Endothelial cell of umbilical vein (primary cell): ENCODE measurements at regions not wholly inside any gene's neighbourhood (a gene's known extent, or its start where the extent isn't known, plus 50 kb on each side); places are given as distances from the start of the nearest gene placed in this dataset.

Source experiments
- BruUV-seq: library from RNA; stranded (reverse); fragments of 400-500 nt; replicated peaks from 2 replicates; lab custom pipeline; 2021; lab: Mats Ljungman, UMichigan
- CTCF ChIA-PET: fragments of 300-600, 350-600 bp; sonication (Branson Sonifier 250); formaldehyde crosslinking; loops from one replicate; lab custom pipeline; 2021; ENCODE audit warnings: antibody characterized with exemption, inconsistent platforms; lab: Charles Lee
- POLR2A ChIA-PET: fragments of 300-600, 350-600 bp; sonication (Branson Sonifier 250); formaldehyde crosslinking; loops from one replicate; lab custom pipeline; 2021; ENCODE audit warnings: antibody characterized with exemption, inconsistent platforms; lab: Charles Lee
- DNase-seq: peaks from one replicate; pipeline ENCODE4 v3.0.0-alpha.2; 2011; ENCODE audit warnings: low read depth, low spot score
- FAIRE-seq: peaks from 2 replicates; lab custom pipeline; 2011; peaks lifted over from hg19 to GRCh38; lab: Jason Lieb, UNC
- H2AFZ ChIP-seq: 2 replicates; pipeline ENCODE4 v1.6.0; 2012; ENCODE audit warnings: low read depth, low read length, control low read depth, inconsistent platforms
- H3K27ac ChIP-seq: 2 replicates; pipeline ENCODE4 v1.5.1; 2011; ENCODE audit warnings: low read depth, mild to moderate bottlenecking, control low read depth, low read length, moderate library complexity; ENCODE audit not compliant: insufficient read depth
- H3K27me3 ChIP-seq, 2 experiments: 2 replicates each; pipeline versions ENCODE4 v1.6.0 to v1.6.1; 2011; ENCODE audit warnings: low read length in 2 of 2, mixed read lengths in 1 of 2; ENCODE audit not compliant: control insufficient read depth in 2 of 2, insufficient read depth in 2 of 2
- H3K36me3 ChIP-seq, 2 experiments: 2 replicates in 1 of 2; 3 replicates in 1 of 2; pipeline ENCODE4 v1.5.1; 2011; ENCODE audit warnings: low read length in 2 of 2, mild to moderate bottlenecking in 1 of 2, moderate library complexity in 1 of 2; ENCODE audit not compliant: control insufficient read depth in 2 of 2, insufficient read depth in 2 of 2; ENCODE audit errors: extremely low read depth in 1 of 2
- H3K4me1 ChIP-seq: 3 replicates; pipeline ENCODE4 v1.5.1; 2011; ENCODE audit warnings: mild to moderate bottlenecking, low read length; ENCODE audit not compliant: control insufficient read depth, insufficient read depth; ENCODE audit errors: extremely low read depth
- H3K4me2 ChIP-seq: 2 replicates; pipeline ENCODE4 v1.6.1; 2011; ENCODE audit warnings: low read length, control low read depth, mixed read lengths; ENCODE audit not compliant: insufficient read depth
- H3K4me3 ChIP-seq, 3 experiments: fragments of 200-600 bp in 1 of 3; sonication (generic), shearing (Covaris generic) in 1 of 3; replicated peaks in 1 of 3; 2 replicates each; pipeline ENCODE4 v1.5.1; 2011 to 2016; ENCODE audit warnings: control low read depth in 3 of 3, low read length in 3 of 3, mild to moderate bottlenecking in 2 of 3, inconsistent platforms in 1 of 3, low read depth in 1 of 3, moderate library complexity in 1 of 3; ENCODE audit not compliant: insufficient read depth in 1 of 3
- H3K79me2 ChIP-seq: 2 replicates; pipeline ENCODE4 v1.6.0; 2012; ENCODE audit warnings: low read length, inconsistent platforms; ENCODE audit not compliant: control insufficient read depth, insufficient read depth
- H3K9ac ChIP-seq: replicated peaks from 2 replicates; pipeline ENCODE3; 2011; ENCODE audit warnings: low read length, control low read depth; ENCODE audit not compliant: insufficient read depth; ENCODE audit errors: extremely low read depth
- H3K9me1 ChIP-seq: replicated peaks from 3 replicates; pipeline ENCODE4 v1.6.0; 2011; ENCODE audit warnings: mild to moderate bottlenecking, low read length; ENCODE audit not compliant: control insufficient read depth, insufficient read depth; ENCODE audit errors: extremely low read depth
- H3K9me3 ChIP-seq: replicated peaks from 2 replicates; pipeline ENCODE4 v1.5.1; 2012; ENCODE audit warnings: low read length, inconsistent platforms; ENCODE audit not compliant: control insufficient read depth, insufficient read depth
- H4K20me1 ChIP-seq: replicated peaks from 2 replicates; pipeline ENCODE3; 2011; ENCODE audit warnings: mild to moderate bottlenecking, low read length; ENCODE audit not compliant: control insufficient read depth, insufficient read depth; ENCODE audit errors: extremely low read depth
- EZH2 ChIP-seq: IDR thresholded peaks from 2 replicates; pipeline ENCODE4 v1.6.1; 2012; ENCODE audit warnings: borderline replicate concordance, low read depth, mild to moderate bottlenecking, moderate library complexity, low read length, inconsistent platforms; ENCODE audit not compliant: severe bottlenecking
- FOS ChIP-seq: IDR thresholded peaks from 2 replicates; pipeline ENCODE4 v1.6.1; 2011; ENCODE audit warnings: mild to moderate bottlenecking, low read length, moderate library complexity, borderline replicate concordance; ENCODE audit not compliant: insufficient read depth
- GATA2 ChIP-seq: IDR thresholded peaks from 2 replicates; pipeline ENCODE4 v1.7.0; 2011; ENCODE audit warnings: low read depth, mild to moderate bottlenecking, moderate library complexity, mixed read lengths, low read length; ENCODE audit not compliant: insufficient read length, insufficient read depth
- JUN ChIP-seq: IDR thresholded peaks from 2 replicates; pipeline ENCODE4 v1.6.1; 2011; ENCODE audit warnings: borderline replicate concordance, low read depth; ENCODE audit not compliant: insufficient read length, insufficient read depth
- MYC ChIP-seq: IDR thresholded peaks from one replicate; pipeline ENCODE4 v1.6.1; 2011; ENCODE audit warnings: mild to moderate bottlenecking, low read depth, low read length
- POLR2A ChIP-seq: IDR thresholded peaks from 2 replicates; pipeline ENCODE4 v1.6.1; 2012; ENCODE audit warnings: low read depth, mild to moderate bottlenecking, control low read depth, low read length
- dilution Hi-C: fragments of 300-500 bp; cut with MboI; formaldehyde crosslinking; loops from one replicate; pipeline ENCODE4 v1.15.0; 2019; ENCODE audit warnings: low sequenced_read_pairs; ENCODE audit not compliant: extremely low pct_ligation_motif_present
- intact Hi-C: fragments of 100-400 bp; cut with micrococcal nuclease; formaldehyde crosslinking; loops from one replicate; pipeline ENCODE4 v1.10.0; 2022
- TF ChIP-seq, protein P1 (sequence below), 2 donors: IDR thresholded peaks; 1 replicate in 1 of 2; 2 replicates in 1 of 2; pipeline ENCODE4 v1.5.1; 2011; ENCODE audit warnings: low read length in 2 of 2, mild to moderate bottlenecking in 2 of 2, moderate library complexity in 2 of 2, control low read depth in 1 of 2, inconsistent platforms in 1 of 2, low read depth in 1 of 2; ENCODE audit not compliant: insufficient read depth in 1 of 2; ENCODE audit errors: extremely low read depth in 1 of 2

DNA sequence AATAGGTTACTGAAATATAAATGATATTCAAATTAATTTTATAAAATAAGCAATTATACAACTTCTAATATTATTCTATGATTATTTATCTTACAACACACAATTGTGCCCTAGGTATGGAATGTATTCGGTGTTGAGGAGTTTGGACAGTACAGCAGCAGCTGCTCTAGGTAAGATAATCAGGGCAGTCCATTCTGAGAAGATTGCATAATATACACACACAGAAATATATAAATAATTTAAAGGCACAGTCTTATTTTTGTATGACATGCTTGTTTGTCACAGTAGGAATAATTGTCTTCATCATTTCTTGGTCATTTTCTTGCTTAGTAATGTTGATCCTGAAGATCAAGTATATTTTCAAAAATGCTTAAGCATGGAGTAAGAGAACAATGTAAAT is 849.4 kb upstream of the MIR17HG start:
- dilution Hi-C loops (no loop called here), intact Hi-C loops (no loop called here)
- Histone ChIP-seq H3K9me3 (peaks cover 2% of the 10 kb centered on the region), H3K9ac (no peak overlapping the region), H3K79me2 (no peaks in the 10 kb centered on the region), H3K27ac (no peak overlapping the region), H3K36me3 (no peaks in the 10 kb centered on the region), H4K20me1 (no peaks in the 10 kb centered on the region), H3K4me1 (no peaks in the 10 kb centered on the region), H3K27me3 (no peaks in the 10 kb centered on the region), H3K4me2 (no peak overlapping the region), H3K4me3 (no peak overlapping the region), H3K9me1 (no peaks in the 10 kb centered on the region), H2AFZ (no peak overlapping the region)
- BruUV-seq = no TSS peak
- no peak for TF ChIP-seq MYC
- no peak for TF ChIP-seq FOS
- no peak for TF ChIP-seq EZH2
- no peak for TF ChIP-seq JUN
- TF ChIP-seq POLR2A = no peak
- no peak for TF ChIP-seq GATA2
- TF ChIP-seq, protein P1, sequence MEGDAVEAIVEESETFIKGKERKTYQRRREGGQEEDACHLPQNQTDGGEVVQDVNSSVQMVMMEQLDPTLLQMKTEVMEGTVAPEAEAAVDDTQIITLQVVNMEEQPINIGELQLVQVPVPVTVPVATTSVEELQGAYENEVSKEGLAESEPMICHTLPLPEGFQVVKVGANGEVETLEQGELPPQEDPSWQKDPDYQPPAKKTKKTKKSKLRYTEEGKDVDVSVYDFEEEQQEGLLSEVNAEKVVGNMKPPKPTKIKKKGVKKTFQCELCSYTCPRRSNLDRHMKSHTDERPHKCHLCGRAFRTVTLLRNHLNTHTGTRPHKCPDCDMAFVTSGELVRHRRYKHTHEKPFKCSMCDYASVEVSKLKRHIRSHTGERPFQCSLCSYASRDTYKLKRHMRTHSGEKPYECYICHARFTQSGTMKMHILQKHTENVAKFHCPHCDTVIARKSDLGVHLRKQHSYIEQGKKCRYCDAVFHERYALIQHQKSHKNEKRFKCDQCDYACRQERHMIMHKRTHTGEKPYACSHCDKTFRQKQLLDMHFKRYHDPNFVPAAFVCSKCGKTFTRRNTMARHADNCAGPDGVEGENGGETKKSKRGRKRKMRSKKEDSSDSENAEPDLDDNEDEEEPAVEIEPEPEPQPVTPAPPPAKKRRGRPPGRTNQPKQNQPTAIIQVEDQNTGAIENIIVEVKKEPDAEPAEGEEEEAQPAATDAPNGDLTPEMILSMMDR (IDR thresholded peaks at IDR 0.05; ENCODE audit: extremely low read depth in 1 of 2, insufficient read depth in 1 of 2, low read depth in 1 of 2, low read length in 2 of 2) = no peak
- DNase-seq (no peak), FAIRE-seq (no peak)
- ChIA-PET CTCF (no interaction called here), POLR2A (no interaction called here)

DNA sequence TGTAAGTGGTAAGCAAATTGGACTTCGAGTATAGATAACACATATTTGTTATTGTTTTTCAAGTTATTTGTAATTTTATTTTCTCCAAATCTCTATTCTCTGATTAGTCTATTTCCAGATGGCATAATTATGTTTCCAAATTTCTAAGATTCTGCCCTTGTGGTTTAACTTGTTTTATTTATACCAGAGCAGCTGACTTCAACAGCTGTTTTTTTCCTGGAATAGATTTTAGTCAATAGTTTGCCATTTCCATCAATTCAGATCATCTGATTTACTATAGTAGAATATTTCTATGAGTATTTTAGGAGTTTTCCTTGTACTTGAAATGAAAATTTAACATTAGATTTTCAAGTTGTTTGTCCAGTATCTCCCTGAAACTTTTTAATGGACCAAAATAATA is 848.7 kb upstream of the MIR17HG start:
- Histone ChIP-seq H3K4me2 (no peak overlapping the region), H3K4me1 (no peaks in the 10 kb centered on the region), H3K27me3 (no peaks in the 10 kb centered on the region), H3K9me3 (peaks cover 2% of the 10 kb centered on the region), H3K9ac (no peak overlapping the region), H3K9me1 (no peaks in the 10 kb centered on the region), H3K4me3 (no peak overlapping the region), H4K20me1 (no peaks in the 10 kb centered on the region), H3K79me2 (no peaks in the 10 kb centered on the region), H3K36me3 (no peaks in the 10 kb centered on the region), H2AFZ (no peak overlapping the region), H3K27ac (no peak overlapping the region)
- FAIRE-seq = no peak
- no peak for TF ChIP-seq FOS
- no peak for TF ChIP-seq JUN
- no peak for TF ChIP-seq MYC
- no peak for DNase-seq
- dilution Hi-C loops (no loop called here), intact Hi-C loops (no loop called here)
- POLR2A ChIA-PET = no interaction called here
- no TSS peak for BruUV-seq
- CTCF ChIA-PET = no interaction called here
